Stomach (tissue), 8 donors: ENCODE measurements at regions not wholly inside any gene's neighbourhood (a gene's known extent, or its start where the extent isn't known, plus 50 kb on each side); places are given as distances from the start of the nearest gene placed in this dataset.

ENCODE experiments used
- DNase-seq, 2 donors: peaks; one replicate each; pipeline versions ENCODE4 v3.0.0 to v3.0.0-alpha.2; 2013 to 2019
- H3K27ac ChIP-seq, 5 donors: fragments of 200-600 bp in 4 of 5; sonication (generic) in 4 of 5; one replicate each; pipeline ENCODE4 v1.5.1; 2013 to 2019; ENCODE audit warnings: mild to moderate bottlenecking in 1 of 5, moderate library complexity in 1 of 5
- H3K27me3 ChIP-seq, 3 donors: fragments of 200-600 bp; sonication (generic); one replicate each; pipeline ENCODE4 v1.5.1; 2017 to 2019; ENCODE audit warnings: mixed run types in 1 of 3
- H3K36me3 ChIP-seq, 4 donors: fragments of 200-600 bp; sonication (generic); 1 replicate in 3 of 4; 2 replicates in 1 of 4; pipeline ENCODE4 v1.5.1; 2016 to 2019
- H3K4me1 ChIP-seq, 4 donors: fragments of 200-600 bp; sonication (generic); one replicate each; pipeline ENCODE4 v1.5.1; 2016 to 2019
- H3K4me3 ChIP-seq, 4 donors: fragments of 200-600 bp; sonication (generic) in 3 of 4; one replicate each; pipeline ENCODE4 v1.5.1; 2016 to 2019; ENCODE audit warnings: mild to moderate bottlenecking in 1 of 4
- H3K9me3 ChIP-seq, 4 donors: fragments of 200-600 bp; sonication (generic); one replicate each; pipeline ENCODE4 v1.5.1; 2016 to 2019
- EP300 ChIP-seq: sonication (generic); formaldehyde crosslinking; IDR thresholded peaks from one replicate; pipeline ENCODE4 v1.6.1; 2017; ENCODE audit warnings: antibody characterized with exemption
- POLR2A ChIP-seq, 4 donors: fragments of 450-650 bp; IDR thresholded peaks; one replicate each; pipeline ENCODE4 v1.6.1; 2016; ENCODE audit warnings: antibody characterized with exemption in 4 of 4, control low read depth in 2 of 4, mild to moderate bottlenecking in 1 of 4, moderate library complexity in 1 of 4
- POLR2AphosphoS5 ChIP-seq, 3 donors: sonication (generic); formaldehyde crosslinking; IDR thresholded peaks; one replicate each; pipeline ENCODE4 v1.6.1; 2016; ENCODE audit warnings: antibody characterized with exemption in 3 of 3
- WGBS, 5 donors: extraction: QIAGEN DNeasy Blood & Tissue Kit in 3 of 5; methylation state at CpG; one replicate each; pipeline versions ENCODE4 v1.1.5 to v1.1.7; 2013 to 2018; 5-methylcytosine and 5-hydroxymethylcytosine counted together
- intact Hi-C: fragments of 100-400 bp; cut with DNase I; formaldehyde crosslinking; loops from one replicate; pipeline ENCODE4 v1.15.1; 2023; ENCODE audit warnings: low total_unique reads
- TF ChIP-seq, protein P1 (sequence below), 7 experiments: fragments of 450-650 bp in 4 of 7; fragments of 200-600 bp in 3 of 7; sonication (generic) in 3 of 7; IDR thresholded peaks; one replicate each; pipeline ENCODE4 v1.5.1; 2016 to 2019; ENCODE audit warnings: antibody characterized with exemption in 7 of 7, control low read depth in 2 of 7, mild to moderate bottlenecking in 1 of 7
- donor health status: healthy with polysubstance abuse.
- donor health status: Bipolar disorder and iron deficiency.
- donor health status: healthy.

DNA sequence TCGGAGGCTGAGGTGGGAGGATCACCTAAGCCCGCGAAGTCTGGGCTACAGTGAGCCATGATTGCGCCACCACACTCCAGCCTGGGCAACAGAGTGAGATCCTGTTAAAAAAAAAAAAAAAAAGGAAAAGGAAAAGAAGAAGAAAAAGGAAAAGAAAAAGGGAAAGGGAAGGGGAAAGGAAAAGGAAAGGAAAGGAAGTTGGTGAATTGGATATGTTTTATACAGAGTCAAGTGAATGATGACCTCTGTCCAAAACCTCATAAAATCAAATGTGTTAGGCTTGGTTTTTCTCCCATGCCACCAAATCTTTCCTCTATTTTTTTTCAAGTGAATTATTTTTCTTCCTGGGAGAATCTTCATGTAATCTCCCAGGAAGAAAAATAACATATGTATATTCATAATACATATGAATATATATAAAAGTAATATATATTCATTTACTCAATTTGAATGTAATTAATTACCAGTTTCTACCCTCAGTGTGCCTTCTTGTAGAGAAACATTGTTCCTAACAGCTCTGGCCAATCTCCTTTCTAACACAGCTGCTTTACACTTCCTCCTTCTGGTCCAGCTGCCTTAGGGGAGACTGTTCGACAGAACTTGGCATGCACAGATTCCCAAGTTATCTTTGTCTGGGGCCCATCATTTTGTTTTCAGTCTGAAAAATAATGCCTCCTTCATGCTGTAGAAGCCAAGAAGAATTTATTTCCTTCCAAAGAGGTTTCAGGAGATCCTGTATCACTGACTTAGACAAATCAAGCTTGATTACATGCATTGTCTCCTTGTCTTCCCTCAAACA lies 111.9 kb downstream of the CCDC34 start:
- H3K27me3 ChIP-seq = no peaks in the 10 kb centered on the region
- no peaks in the 10 kb centered on the region for H3K36me3 ChIP-seq
- H3K9me3 ChIP-seq = no peaks in the 10 kb centered on the region
- no peaks in the 10 kb centered on the region for H3K4me1 ChIP-seq
- intact Hi-C loops = no loop called here
- no peak overlapping the region for H3K27ac ChIP-seq
- peak in 1 of 2 donors; percentile 53 for DNase-seq
- H3K4me3 ChIP-seq = no peak overlapping the region
- TF ChIP-seq EP300 = no peak
- no peak for TF ChIP-seq POLR2AphosphoS5 (IDR thresholded peaks at IDR 0.05)
- TF ChIP-seq, protein P1, sequence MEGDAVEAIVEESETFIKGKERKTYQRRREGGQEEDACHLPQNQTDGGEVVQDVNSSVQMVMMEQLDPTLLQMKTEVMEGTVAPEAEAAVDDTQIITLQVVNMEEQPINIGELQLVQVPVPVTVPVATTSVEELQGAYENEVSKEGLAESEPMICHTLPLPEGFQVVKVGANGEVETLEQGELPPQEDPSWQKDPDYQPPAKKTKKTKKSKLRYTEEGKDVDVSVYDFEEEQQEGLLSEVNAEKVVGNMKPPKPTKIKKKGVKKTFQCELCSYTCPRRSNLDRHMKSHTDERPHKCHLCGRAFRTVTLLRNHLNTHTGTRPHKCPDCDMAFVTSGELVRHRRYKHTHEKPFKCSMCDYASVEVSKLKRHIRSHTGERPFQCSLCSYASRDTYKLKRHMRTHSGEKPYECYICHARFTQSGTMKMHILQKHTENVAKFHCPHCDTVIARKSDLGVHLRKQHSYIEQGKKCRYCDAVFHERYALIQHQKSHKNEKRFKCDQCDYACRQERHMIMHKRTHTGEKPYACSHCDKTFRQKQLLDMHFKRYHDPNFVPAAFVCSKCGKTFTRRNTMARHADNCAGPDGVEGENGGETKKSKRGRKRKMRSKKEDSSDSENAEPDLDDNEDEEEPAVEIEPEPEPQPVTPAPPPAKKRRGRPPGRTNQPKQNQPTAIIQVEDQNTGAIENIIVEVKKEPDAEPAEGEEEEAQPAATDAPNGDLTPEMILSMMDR (IDR thresholded peaks at IDR 0.05) = no peak
- no peak for TF ChIP-seq POLR2A (IDR thresholded peaks at IDR 0.05)
- 86 to 91% (median 90%) methylated on average over 5 of the region's 5 CpGs for WGBS, 5 donors

DNA sequence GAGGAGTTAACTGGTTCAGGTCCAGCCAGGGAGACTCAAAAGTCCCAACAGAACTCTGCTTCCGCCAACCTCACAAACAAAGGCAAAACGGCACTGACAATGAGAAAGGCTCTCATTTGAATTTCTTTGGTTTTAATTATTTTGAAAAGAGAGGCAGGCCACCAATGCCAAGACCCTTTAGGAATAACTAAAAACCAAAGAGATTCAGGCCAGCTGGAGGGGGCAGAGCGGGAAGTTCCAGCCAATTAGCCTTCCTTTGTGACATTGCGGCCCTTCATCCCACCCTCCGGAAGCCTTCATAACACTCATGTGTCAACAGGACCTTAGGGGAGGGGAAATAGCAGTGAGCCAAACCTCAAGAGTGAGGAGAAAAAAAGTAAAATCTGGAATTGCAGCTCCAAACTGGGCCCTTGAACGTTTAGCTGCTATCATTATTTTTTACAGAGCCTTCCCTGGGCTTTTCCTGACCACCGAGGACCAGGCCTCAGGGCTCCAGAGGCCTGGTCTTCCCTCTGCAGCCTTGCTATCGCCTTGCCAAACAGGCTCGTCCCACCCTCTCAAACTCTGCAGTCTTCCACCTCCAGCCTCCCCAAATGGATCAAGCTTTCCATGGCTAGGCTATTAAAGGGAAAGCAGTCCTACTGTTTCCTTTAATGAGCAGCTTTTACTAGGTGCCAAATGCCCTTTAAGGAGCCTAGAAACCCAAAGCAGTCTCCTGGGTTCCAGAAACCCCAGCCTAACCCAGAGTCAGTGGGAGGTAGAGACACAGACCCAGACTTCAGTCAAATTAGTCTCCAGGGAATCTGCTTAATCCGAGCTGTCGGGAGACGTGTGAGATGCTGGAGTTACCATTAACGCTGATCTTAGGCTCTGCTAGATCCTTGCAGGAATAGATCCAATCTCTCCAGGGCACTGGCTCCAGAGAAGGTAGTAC lies 114.2 kb downstream of the CCDC34 start:
- TF ChIP-seq POLR2A (IDR thresholded peaks at IDR 0.05) = no peak
- TF ChIP-seq, protein P1 (IDR thresholded peaks at IDR 0.05) = no peak
- no peak for TF ChIP-seq EP300
- no peak for TF ChIP-seq POLR2AphosphoS5 (IDR thresholded peaks at IDR 0.05)
- Histone ChIP-seq H3K27me3 (no peaks in the 10 kb centered on the region), H3K4me3 (no peak overlapping the region), H3K9me3 (no peaks in the 10 kb centered on the region), H3K4me1 (no peaks in the 10 kb centered on the region), H3K27ac (no peak overlapping the region), H3K36me3 (no peaks in the 10 kb centered on the region)
- peak in 1 of 2 donors; percentile 32 for DNase-seq
- 77 to 82% (median 78%) methylated on average over 13 of the region's 13 CpGs for WGBS, 5 donors
- intact Hi-C loops = no loop called here

DNA sequence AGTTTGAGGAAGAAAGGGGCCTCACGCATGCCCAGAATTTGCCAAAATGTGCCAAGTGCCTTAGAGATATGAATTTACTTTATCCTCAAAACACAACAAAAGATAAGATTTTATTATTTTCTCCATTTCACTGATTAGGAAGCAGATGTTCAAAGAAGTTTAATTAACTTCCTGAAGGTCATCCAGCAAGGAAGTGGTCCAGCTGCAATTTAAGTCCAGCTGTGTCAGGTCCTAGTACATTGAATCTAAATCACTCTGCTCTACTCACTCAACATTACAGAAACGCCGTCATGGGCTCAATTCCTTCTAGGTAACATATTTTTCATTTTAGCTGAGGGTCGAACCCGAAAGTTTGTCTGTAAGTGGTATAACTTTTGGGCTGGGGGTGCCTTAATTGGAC lies 115.4 kb downstream of the CCDC34 start:
- Histone ChIP-seq H3K27me3 (no peaks in the 10 kb centered on the region), H3K27ac (no peak overlapping the region), H3K9me3 (no peaks in the 10 kb centered on the region), H3K4me1 (no peaks in the 10 kb centered on the region), H3K36me3 (no peaks in the 10 kb centered on the region), H3K4me3 (no peak overlapping the region)
- TF ChIP-seq, protein P1 (IDR thresholded peaks at IDR 0.05) = no peak
- TF ChIP-seq POLR2A (IDR thresholded peaks at IDR 0.05) = no peak
- no peak for TF ChIP-seq EP300
- TF ChIP-seq POLR2AphosphoS5 (IDR thresholded peaks at IDR 0.05) = no peak
- 52 to 72% (median 64%) methylated on average over 5 of the region's 5 CpGs for WGBS, 5 donors
- peak in 1 of 2 donors; percentile 26 for DNase-seq
- intact Hi-C loops = no loop called here

DNA sequence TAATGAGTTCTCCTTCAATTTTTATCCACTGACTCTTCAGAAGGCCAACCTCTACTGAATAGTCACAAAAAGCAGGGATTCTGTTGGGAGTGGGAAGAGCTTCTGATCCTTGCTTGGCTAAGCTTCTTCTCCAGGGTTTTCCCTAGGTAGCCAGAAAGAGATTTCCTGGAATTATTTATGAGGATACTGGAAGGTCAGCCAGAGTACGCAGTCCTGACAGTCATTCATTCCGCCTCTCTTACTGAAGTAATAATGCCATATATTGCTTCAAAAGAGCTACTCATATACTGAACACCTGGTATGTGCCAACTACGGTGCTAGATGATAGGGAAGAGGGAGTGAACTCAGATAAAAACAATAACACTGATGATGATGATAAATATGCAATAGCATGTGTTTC lies 116.1 kb downstream of the CCDC34 start:
- TF ChIP-seq, protein P1 (IDR thresholded peaks at IDR 0.05) = no peak
- no peak for TF ChIP-seq POLR2AphosphoS5 (IDR thresholded peaks at IDR 0.05)
- no peak for TF ChIP-seq POLR2A (IDR thresholded peaks at IDR 0.05)
- TF ChIP-seq EP300 = no peak
- Histone ChIP-seq H3K27me3 (no peaks in the 10 kb centered on the region), H3K27ac (no peak overlapping the region), H3K4me3 (no peak overlapping the region), H3K4me1 (no peaks in the 10 kb centered on the region), H3K36me3 (no peaks in the 10 kb centered on the region), H3K9me3 (no peaks in the 10 kb centered on the region)
- intact Hi-C loops = no loop called here
- peak in 1 of 2 donors; percentile 40 for DNase-seq
- 60 to 78% (median 68%) methylated on average over 3 of the region's 3 CpGs for WGBS, 5 donors
